ENCODE measurements at regions not wholly inside any gene's neighbourhood (a gene's known extent, or its start where the extent isn't known, plus 50 kb on each side); places are given as distances from the start of the nearest gene placed in this dataset.

DNA sequence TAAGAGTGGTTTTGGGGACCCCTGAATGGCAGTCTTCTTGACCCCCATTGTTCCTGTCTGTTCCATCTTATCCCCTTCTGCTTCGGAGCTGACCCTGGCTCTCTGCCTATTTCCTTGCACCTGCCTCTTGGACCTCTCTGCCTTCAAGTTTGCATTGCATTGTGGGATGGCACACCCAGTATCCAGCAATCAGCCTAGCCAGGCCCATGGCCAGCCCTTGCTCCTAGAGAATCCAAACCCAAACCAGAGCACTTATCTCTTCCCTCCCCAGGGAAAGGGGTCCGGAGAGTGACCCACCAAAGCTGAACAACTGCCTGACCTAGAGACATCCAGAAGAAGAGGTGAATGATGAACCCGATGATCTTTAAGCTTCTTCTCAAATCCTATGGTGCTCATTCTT lies 607.3 kb upstream of the CADM1 start:
- DNase-seq (ENCODE audit: low read depth in 4 of 4, low spot score in 2 of 4) = no peak

DNA sequence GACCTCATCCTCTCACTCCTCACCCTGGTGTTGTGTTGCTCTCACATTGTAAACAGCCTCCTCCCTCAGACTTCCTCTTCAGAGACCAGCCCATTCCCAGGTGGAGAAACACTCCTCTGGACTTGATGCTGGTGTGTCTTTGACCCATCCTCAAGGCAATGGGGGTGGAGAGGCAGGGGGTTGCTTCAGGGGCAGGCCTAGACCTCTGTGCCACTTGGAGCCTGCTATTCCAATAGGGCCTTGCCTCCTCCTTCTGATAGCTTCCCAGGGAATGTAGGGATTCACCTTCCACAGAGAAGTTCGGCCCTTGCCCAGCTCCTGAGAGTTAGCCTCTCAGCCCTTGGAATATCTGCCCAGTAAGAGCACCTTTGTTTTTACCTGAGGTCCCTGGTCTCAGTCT lies 606.6 kb upstream of the CADM1 start:
- DNase-seq (ENCODE audit: low read depth in 4 of 4, low spot score in 2 of 4) = no peak

DNA sequence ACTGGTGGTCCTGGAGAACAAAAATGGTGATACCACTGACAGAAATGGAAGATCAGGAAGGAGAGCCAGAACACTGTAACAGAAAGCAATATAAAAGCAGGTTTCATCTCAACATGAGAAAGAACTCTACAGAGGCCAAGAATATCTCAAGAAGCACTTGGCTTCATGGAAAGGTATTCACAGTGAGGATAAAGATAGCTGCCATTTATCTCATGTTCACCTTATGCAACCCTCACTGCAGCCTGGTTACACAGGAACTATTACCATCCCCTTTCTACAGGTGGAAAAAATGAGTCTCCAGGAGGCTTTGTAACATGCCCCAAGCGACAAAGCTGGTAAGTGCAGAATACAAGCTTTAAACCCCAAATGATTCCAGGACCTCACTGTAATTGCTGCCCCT lies 606.1 kb upstream of the CADM1 start:
- DNase-seq (ENCODE audit: low read depth in 4 of 4, low spot score in 2 of 4) = no peak

DNA sequence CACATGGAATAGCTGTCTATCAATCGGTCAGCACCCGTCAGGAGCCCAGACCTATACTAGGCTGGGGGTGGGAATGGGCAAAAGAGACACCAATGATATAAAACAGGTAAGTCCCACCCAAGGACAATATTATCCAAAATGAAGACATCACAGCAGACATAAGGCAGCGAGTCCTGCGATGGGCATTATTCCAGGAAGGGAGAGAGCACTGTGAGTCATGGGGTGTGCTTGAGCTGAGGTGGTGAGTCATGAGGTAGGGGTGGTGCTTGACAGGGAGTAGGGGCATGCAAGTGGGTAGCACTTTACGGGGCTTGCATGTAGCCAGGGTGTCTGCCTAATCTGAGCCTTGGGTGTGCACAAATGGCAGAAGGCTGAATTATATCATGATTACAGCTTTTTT lies 605.0 kb upstream of the CADM1 start:
- DNase-seq (ENCODE audit: low read depth in 4 of 4, low spot score in 2 of 4) = no peak

DNA sequence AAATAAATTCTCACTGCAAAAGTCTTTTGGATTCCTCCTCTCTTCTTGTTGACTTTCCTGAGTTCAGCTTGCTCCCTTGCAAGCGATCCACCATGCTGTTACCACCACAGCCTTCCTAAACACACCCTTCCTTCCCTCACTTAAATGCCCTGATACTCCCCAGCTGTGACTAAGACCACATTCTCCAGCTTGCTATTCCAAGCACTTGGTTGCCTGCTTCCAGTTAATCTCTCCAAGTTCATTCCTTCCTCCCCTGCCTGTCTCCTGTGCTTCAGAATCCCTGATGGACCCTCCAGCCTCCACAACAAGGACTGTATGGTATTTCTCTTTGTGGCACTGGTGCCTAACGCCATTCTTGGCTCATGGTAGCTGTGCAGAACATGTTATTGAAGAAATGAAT lies 603.9 kb upstream of the CADM1 start:
- DNase-seq (ENCODE audit: low read depth in 4 of 4, low spot score in 2 of 4) = no peak

DNA sequence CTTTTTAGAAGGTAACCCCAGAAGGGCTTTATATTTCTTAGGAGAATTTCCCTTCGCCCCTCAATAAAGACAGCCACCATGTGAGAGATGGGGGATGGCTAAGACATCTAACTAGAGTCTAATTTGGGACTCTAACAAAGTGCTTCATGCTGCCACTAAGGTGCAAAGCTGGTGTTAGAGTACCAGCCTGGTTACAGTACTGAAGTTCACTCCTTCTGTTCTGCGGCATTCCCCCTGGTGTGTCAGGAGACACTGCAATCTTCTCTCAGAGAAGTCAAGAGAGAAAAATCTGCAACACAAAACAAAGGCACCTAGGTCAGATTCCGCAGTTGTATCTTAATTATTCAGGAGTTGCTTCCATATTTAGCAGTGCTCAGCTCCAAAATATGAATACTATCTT lies 603.0 kb upstream of the CADM1 start:
- no peak for DNase-seq (ENCODE audit: low read depth in 4 of 4, low spot score in 2 of 4)

DNA sequence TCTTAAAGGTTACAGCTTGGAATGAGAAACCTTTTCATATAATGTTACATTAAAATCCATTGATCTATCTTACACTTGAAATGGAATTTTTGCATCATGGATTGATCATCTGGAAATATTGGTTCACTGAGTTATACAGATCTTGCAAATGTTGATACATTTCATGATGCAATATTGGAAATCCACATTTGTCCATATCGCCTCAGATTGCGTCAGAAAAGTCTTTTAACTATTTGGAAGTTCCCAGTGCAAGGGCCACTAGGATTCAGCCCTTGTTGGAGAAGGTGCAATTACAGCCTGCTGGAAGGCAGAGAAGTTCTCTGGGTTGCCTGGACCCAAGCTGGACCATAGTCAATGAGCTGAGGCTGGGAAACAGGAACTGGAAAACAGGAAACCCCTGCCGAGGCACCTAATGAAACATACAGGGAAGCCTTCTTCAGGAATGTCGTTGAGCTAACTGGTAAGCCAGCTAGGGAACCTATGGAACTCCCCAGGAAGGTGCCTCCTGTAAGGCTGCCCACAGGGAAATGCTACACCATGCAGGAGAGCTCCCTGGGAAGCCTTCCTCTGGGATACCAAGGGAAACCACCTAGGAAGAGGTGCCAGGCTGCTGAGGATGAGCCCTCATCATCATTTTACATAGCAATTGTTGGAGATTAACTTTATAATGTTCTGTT lies 600.4 kb upstream of the CADM1 start:
- DNase-seq (ENCODE audit: low read depth in 4 of 4, low spot score in 2 of 4) = no peak

DNA sequence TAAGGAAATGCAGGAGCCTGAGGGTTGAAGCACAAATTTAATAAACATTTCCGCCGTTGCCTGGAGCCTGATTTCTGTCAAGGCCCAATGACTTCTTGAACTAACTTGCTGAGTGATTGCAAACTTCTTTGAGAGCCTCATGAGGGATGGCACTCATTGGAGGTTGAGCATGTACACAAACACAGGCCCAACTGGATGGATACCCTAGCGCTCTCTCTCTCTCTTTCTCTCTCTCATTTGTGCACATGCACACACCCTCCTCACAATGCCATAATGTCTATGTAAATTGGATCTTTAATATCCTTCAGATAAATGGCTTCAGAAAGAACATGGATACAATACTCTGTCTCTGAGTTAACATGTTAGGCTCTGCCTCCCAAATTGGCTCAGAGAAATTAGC lies 597.7 kb upstream of the CADM1 start:
- DNase-seq (ENCODE audit: low read depth in 4 of 4, low spot score in 2 of 4) = no peak

DNA sequence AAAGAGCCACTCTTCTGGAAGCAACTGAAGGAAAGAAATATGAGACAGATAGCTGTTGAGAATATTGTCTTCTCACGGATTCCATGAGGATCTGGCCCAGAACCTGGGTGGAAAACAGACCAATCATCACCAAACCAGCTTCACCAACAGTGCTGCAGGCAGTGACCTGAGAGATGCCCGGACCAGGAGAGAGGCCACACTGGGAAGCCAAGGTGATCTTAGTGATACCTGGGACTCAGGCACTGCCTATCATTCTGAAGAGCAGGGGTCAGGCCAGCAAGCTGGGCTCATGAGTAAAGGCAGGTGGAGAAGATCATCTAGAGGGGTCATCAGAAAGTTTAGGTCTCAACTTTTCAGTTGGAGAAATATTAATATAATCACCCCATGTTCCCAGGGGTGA lies 595.8 kb upstream of the CADM1 start:
- no peak for DNase-seq (ENCODE audit: low read depth in 4 of 4, low spot score in 2 of 4)

DNA sequence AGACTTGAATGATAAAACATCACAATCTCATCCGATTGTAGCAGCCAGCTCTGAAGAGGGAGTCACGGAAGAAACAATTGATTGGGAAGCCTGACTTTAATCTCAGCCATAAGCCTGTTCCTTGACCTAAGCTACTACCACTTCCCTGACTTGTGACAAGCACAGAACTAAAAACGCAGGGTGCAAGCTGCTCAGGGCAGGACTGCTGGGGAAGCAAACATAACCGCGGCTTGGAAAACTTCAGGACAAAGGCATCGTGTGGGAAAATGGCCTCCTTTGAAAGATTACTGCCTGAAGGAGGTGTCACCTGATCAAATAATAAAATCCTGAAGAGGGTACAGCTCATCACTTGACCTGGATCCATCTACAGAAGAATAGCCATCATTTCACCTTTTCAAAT lies 595.3 kb upstream of the CADM1 start:
- DNase-seq (ENCODE audit: low read depth in 4 of 4, low spot score in 2 of 4) = no peak

DNA sequence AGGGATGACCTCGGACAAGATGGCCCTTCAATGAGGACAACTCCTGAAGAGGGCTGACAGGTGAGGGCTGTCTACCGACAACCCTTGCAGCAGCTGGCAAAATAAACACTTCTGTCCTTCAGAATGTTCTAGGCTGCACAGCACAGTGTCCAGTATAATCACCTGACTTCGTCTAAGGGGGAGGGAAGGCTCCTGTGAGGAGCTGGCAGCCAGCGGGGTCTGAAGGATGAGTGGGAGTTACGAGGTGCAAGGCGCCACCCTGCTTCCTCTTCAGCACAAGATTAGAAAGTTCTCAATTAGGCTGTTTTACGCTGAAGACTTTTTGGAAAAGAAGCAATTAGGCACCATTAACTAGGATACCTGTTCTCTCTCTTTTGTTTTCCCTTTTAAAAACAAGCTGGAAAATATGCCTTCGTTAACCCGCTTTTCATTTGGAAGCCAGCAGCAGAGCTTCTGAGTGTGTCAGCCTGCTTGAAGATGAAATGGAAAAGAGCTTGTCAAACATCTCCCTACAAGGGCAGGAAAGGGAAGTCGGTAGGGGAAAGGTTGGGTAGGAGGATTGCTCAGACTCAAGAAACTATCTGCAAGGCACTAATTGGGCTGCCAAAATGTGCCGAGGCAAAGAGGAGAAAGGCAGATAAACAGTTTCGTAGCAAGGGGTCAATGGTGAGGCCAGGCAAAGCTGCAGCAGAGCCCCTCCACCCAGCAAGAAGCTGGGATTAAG lies 592.2 kb upstream of the CADM1 start:
- no peak for DNase-seq (ENCODE audit: low read depth in 4 of 4, low spot score in 2 of 4)

DNA sequence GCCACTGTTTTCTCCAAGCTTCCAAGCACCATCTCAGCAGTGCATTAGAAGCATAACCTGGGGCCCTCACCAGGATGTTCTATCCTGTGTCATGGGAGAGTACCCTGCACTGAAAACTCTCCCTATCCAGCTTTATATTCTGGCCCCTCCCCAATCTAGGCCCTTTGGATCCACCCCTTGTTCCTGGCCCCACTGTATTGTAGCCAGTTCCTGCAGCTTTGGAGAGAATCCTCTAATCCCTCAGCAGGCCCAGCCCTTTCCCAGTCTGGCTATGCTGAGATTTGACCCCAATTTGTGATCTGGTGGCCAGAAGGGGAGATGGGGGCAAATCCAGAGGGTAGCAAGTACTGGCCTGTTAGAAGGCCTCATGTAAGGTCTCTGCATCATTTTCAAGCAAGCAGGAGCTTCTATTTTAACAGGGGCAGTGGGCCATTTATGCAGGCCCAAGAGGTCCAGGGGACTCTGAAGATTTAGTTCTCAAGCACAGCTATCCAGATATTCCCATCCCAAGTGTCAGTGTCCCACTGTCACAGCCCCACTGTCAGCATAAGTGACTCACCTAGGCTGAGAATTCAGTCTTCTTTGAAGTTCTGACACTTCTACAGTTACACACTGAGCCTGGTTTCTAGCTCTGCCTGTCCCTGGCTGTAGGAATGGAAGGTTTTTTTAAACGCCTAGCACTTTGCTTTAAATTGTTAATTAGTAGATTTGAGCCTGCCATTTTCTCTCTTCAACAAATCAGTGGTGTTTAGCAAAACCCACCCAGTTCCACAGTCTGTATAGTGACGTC lies 589.5 kb upstream of the CADM1 start:
- DNase-seq (ENCODE audit: low read depth in 4 of 4, low spot score in 2 of 4) = no peak

DNA sequence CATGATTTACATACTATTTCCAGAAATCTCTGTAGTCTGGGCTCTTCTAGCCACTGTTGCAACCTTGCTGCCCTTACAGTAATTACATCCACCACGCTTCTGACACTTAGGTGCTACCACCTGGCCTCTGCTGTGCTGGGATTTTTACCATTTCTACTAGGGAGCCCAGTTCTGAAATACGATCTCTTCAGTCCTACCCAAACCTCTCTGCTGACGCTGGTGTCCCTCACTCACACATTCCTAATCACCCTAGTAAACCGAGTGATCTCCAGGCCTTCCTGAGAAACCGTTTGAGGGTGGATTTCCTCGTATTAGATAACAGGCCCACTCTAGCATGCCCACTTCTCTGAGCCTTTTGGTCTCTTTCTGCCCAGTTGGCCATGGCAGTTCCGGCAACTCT lies 588.9 kb upstream of the CADM1 start:
- no peak for DNase-seq (ENCODE audit: low read depth in 4 of 4, low spot score in 2 of 4)

DNA sequence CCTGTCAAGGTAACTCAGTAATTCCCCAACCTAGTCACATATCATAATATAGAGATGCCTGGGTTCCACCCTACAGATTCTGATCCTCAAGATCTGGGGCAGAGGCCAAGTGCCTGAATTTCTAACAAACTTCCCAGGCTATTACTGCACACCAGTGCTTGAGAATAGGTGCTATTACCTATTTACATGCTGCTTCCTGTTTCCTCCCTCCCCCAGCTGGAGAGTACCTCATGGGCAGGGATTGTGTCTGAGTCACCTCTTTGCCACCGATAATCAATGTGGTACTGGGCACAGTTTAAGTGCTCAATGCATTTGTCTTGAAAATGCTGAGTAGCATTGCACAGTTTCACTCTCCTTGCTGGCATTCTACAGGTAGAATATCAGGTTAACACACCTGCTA lies 582.2 kb upstream of the CADM1 start:
- no peak for DNase-seq (ENCODE audit: low read depth in 4 of 4, low spot score in 2 of 4)

DNA sequence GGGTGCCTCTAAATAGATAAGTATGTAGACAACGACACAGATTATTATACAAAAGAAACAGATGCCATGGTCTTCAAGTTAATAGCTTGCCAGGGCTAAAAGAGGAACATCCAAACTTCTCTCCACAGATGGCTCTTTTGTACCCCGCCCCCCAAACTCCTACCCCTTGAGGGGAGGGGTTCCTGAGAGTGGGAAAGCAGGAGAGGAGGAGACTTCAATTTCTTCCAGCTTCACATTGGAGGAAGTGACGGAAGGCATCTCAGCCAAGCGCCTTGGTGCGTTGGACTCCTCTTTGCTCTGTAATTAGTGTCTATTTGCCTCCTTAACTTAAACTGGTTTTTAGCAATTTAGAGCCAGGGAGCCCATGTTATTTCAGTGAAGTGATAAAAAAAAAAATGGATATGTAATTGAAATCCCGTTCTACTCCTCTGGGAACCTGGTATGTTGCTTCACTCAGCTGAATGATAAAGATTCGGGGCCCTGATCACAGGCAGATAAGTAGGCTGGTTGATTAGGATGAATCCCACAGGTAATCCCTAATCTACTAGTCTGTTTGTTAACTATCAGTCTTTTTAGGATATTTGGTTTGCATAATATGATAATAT lies 580.9 kb upstream of the CADM1 start:
- no peak for DNase-seq (ENCODE audit: low read depth in 4 of 4, low spot score in 2 of 4)

DNA sequence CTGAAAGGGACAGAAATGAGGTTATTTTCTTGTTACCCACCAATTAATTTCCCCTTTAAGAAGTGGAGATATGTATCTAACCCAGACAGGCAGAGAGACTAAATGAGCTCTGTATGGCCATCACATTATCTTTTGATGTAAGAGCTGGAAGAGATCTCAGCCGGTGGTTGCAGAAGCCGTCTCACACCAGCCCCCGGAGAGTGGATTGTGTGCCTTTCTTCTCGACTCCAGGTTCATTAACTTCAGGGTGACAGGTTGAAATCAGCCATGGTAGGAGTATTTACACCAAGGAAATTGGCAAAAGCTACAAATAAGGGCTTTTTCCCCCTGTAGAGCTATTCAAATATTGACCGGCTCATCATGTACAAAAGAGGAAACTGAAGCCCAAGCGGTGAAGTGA lies 580.3 kb upstream of the CADM1 start:
- no peak for DNase-seq (ENCODE audit: low read depth in 4 of 4, low spot score in 2 of 4)

DNA sequence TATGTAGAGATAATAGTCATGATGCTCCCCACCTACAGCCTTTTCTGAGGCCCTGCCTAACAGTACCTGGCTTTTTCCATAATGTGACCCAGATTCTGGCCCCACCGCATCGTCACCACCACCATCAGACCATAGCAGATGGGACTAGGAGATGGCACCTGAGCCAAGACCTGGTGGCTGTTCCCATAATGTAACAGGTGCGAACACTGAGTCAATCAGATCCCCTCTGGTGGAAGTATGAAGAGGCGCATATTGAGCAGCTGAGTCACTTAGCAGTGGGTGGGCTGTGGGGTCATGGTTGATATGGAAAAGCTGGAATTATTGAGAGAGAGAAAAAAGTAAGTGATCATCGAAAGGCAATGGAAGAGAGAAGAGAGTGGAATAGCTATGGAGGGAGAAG lies 578.0 kb upstream of the CADM1 start:
- no peak for DNase-seq (ENCODE audit: low read depth in 4 of 4, low spot score in 2 of 4)

DNA sequence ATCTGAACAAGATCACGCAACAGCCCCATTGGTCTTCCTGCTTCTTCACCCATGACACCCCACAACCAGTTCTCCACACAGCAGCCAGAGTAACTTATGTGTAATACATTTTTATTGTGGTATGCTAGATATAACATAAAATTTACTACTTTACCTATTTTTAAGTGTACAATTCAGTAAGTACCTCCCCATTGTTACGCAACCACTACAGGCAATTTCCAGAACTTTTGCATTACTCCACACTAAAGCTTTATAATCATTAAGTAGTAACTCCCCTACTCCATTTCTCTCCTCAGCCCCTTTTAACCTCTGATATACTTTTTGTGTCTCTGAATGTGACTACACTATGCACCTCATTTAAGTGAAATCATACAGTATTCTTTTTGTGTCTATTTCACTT lies 575.4 kb upstream of the CADM1 start:
- DNase-seq (ENCODE audit: low read depth in 4 of 4, low spot score in 2 of 4) = no peak

DNA sequence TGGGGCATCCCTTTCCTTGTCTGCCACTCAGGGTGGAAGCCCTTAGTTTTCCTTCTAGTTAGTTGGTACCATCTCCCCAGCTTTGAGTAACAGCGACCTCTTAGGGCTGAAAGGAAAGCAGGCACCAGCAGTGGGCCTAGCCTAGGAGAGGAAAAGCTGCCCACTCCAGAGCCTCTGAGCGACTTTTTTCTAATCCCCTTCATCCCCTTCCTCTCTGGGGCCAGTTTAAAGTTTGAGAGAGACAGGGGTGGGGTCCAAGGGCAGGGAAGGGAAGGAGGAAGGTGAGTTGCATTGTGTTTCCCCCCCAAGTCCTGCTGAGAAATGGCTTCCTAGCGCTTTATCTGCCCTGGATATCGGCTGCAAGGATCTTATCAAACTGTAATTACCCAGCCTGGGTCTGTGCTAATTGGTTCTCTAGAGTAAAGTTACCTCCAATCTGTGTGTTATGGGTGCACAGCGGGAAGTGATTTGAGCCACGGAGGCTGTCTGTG lies 573.9 kb upstream of the CADM1 start:
- DNase-seq (ENCODE audit: low read depth in 4 of 4, low spot score in 2 of 4) = no peak

DNA sequence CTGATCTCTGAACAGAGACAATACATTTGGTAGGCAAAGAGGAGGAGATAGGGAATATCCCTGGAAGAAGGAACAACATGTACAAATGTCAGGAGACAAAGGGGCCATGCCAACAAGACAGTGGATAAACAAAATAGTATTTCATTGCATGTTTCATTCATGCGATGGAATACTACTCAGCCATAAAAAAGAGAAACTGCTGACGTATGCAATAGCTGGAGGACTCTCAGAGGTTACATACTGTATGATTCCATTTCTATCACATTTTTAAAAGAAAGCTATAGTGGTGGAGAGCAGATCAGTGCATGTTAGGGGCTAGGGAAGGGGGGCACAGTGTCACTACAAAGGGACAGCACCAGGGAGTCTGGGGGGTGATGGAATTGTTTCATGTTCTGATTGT lies 572.9 kb upstream of the CADM1 start:
- DNase-seq (ENCODE audit: low read depth in 4 of 4, low spot score in 2 of 4) = no peak
